ENCODE measurements at regions not wholly inside any gene's neighbourhood (a gene's known extent, or its start where the extent isn't known, plus 50 kb on each side); places are given as distances from the start of the nearest gene placed in this dataset.

- TF ChIP-seq CTCF (IDR thresholded peaks at IDR 0.05) (no peak), POLR2A (IDR thresholded peaks at IDR 0.05) (no peak)
- Histone ChIP-seq H3K36me3 (replicated peaks in 1 of 2) (no peaks in the 10 kb centered on the region), H3K27ac (no peak overlapping the region), H3K4me3 (no peak overlapping the region), H3K4me1 (replicated peaks in 1 of 2) (no peaks in the 10 kb centered on the region), H3K27me3 (no peaks in the 10 kb centered on the region), H3K9me3 (replicated peaks in 1 of 3) (no peaks in the 10 kb centered on the region)
- DNase-seq: no peak
- intact Hi-C loops (cut with DNase I): no loop called here
- 70 to 78% (median 74%) methylated on average over 2 of the region's 2 CpGs for WGBS, 4 donors
Measured at GRCh38 chr11:101812546-101812945, 102.3 kb upstream of the CEP126 start.

GRCh38 chr11:101810546-101810945 is 104.3 kb upstream of the CEP126 start:
- no peak for DNase-seq
- no peak overlapping the region for H3K4me3 ChIP-seq
- 31 to 58% (median 47%) methylated on average over 1 of the region's 1 CpG for WGBS, 4 donors
- TF ChIP-seq POLR2A (IDR thresholded peaks at IDR 0.05) (no peak), CTCF (IDR thresholded peaks at IDR 0.05) (no peak)
- intact Hi-C loops (cut with DNase I): no loop called here
- H3K27me3 ChIP-seq: no peaks in the 10 kb centered on the region
- no peaks in the 10 kb centered on the region for H3K9me3 ChIP-seq (replicated peaks in 1 of 3)
- no peaks in the 10 kb centered on the region for H3K4me1 ChIP-seq (replicated peaks in 1 of 2)
- H3K27ac ChIP-seq: no peak overlapping the region
- H3K36me3 ChIP-seq (replicated peaks in 1 of 2): no peaks in the 10 kb centered on the region

GRCh38 chr11:101807531-101807930 is 107.3 kb upstream of the CEP126 start:
- H3K27me3 ChIP-seq: no peaks in the 10 kb centered on the region
- no peaks in the 10 kb centered on the region for H3K4me1 ChIP-seq (replicated peaks in 1 of 2)
- no peaks in the 10 kb centered on the region for H3K9me3 ChIP-seq (replicated peaks in 1 of 3)
- no peak for TF ChIP-seq CTCF (IDR thresholded peaks at IDR 0.05)
- no peak for TF ChIP-seq POLR2A (IDR thresholded peaks at IDR 0.05)
- H3K27ac ChIP-seq: no peak overlapping the region
- H3K4me3 ChIP-seq: no peak overlapping the region
- DNase-seq: no peak
- intact Hi-C loops (cut with DNase I): no loop called here
- no peaks in the 10 kb centered on the region for H3K36me3 ChIP-seq (replicated peaks in 1 of 2)
- 40 to 74% (median 68%) methylated on average over 2 of the region's 2 CpGs for WGBS, 4 donors

GRCh38 chr11:101803651-101804050 is 111.2 kb upstream of the CEP126 start:
- Histone ChIP-seq H3K27me3 (no peaks in the 10 kb centered on the region), H3K27ac (no peak overlapping the region), H3K4me1 (replicated peaks in 1 of 2) (no peaks in the 10 kb centered on the region), H3K9me3 (replicated peaks in 1 of 3) (no peaks in the 10 kb centered on the region), H3K36me3 (replicated peaks in 1 of 2) (no peaks in the 10 kb centered on the region), H3K4me3 (no peak overlapping the region)
- 47 to 61% (median 58%) methylated on average over 2 of the region's 2 CpGs for WGBS, 4 donors
- TF ChIP-seq POLR2A (IDR thresholded peaks at IDR 0.05): no peak
- no peak for TF ChIP-seq CTCF (IDR thresholded peaks at IDR 0.05)
- no peak for DNase-seq
- intact Hi-C loops (cut with DNase I): no loop called here
